ENCODE measurements at regions not wholly inside any gene's neighbourhood (a gene's known extent, or its start where the extent isn't known, plus 50 kb on each side); places are given as distances from the start of the nearest gene placed in this dataset.

GRCh38 chr1:81388435-81388834, 412.3 kb upstream of the ADGRL2 start:
- intact Hi-C loops (cut with DNase I): no loop called here
- ATAC-seq (no peak), DNase-seq (ENCODE audit: low spot score) (no peak)

- DNase-seq (ENCODE audit: low spot score) (no peak), ATAC-seq (no peak)
- intact Hi-C loops (cut with DNase I): no loop called here
Measured at GRCh38 chr1:81387446-81387845, 413.3 kb upstream of the ADGRL2 start.

GRCh38 chr1:81382561-81382960, 418.2 kb upstream of the ADGRL2 start:
- no peak for DNase-seq (ENCODE audit: low spot score)
- ATAC-seq: no peak
- intact Hi-C loops (cut with DNase I): no loop called here

- ATAC-seq: no peak
- intact Hi-C loops (cut with DNase I): no loop called here
- DNase-seq (ENCODE audit: low spot score): no peak
Measured at GRCh38 chr1:81381881-81382280, 418.9 kb upstream of the ADGRL2 start.

- DNase-seq (ENCODE audit: low spot score) (no peak), ATAC-seq (no peak)
- intact Hi-C loops (cut with DNase I): no loop called here
Measured at GRCh38 chr1:81380436-81380835, 420.3 kb upstream of the ADGRL2 start.

GRCh38 chr1:81379430-81379829, 421.3 kb upstream of the ADGRL2 start:
- no peak for DNase-seq (ENCODE audit: low spot score)
- intact Hi-C loops (cut with DNase I): no loop called here
- ATAC-seq: no peak

- ATAC-seq (no peak), DNase-seq (ENCODE audit: low spot score) (no peak)
- intact Hi-C loops (cut with DNase I): no loop called here
Measured at GRCh38 chr1:81377406-81377805, 423.3 kb upstream of the ADGRL2 start.

GRCh38 chr1:81375884-81376548, 424.7 kb upstream of the ADGRL2 start:
- ATAC-seq (no peak), DNase-seq (ENCODE audit: low spot score) (no peak)
- intact Hi-C loops (cut with DNase I): no loop called here

- ATAC-seq (no peak), DNase-seq (ENCODE audit: low spot score) (no peak)
- intact Hi-C loops (cut with DNase I): no loop called here
Measured at GRCh38 chr1:81374481-81374880, 426.3 kb upstream of the ADGRL2 start.

- ATAC-seq (no peak), DNase-seq (ENCODE audit: low spot score) (no peak)
- intact Hi-C loops (cut with DNase I): no loop called here
Measured at GRCh38 chr1:81371864-81372263, 428.9 kb upstream of the ADGRL2 start.

GRCh38 chr1:81369833-81370232, 430.9 kb upstream of the ADGRL2 start:
- ATAC-seq (no peak), DNase-seq (ENCODE audit: low spot score) (no peak)
- intact Hi-C loops (cut with DNase I): no loop called here

GRCh38 chr1:81366173-81366572, 434.6 kb upstream of the ADGRL2 start:
- ATAC-seq (no peak), DNase-seq (ENCODE audit: low spot score) (no peak)
- intact Hi-C loops (cut with DNase I): no loop called here

GRCh38 chr1:81364088-81364487, 436.6 kb upstream of the ADGRL2 start:
- no peak for ATAC-seq
- intact Hi-C loops (cut with DNase I): no loop called here
- DNase-seq (ENCODE audit: low spot score): no peak

GRCh38 chr1:81358151-81358550, 442.6 kb upstream of the ADGRL2 start:
- DNase-seq (ENCODE audit: low spot score) (no peak), ATAC-seq (no peak)
- intact Hi-C loops (cut with DNase I): no loop called here

GRCh38 chr1:81351864-81352263, 448.9 kb upstream of the ADGRL2 start:
- intact Hi-C loops (cut with DNase I): no loop called here
- ATAC-seq (no peak), DNase-seq (ENCODE audit: low spot score) (no peak)

- DNase-seq (ENCODE audit: low spot score) (no peak), ATAC-seq (no peak)
- intact Hi-C loops (cut with DNase I): no loop called here
Measured at GRCh38 chr1:81349194-81349965, 451.4 kb upstream of the ADGRL2 start.

GRCh38 chr1:81345110-81345509, 455.6 kb upstream of the ADGRL2 start:
- DNase-seq (ENCODE audit: low spot score): no peak
- intact Hi-C loops (cut with DNase I): no loop called here
- ATAC-seq: no peak

- no peak for DNase-seq (ENCODE audit: low spot score)
- intact Hi-C loops (cut with DNase I): no loop called here
- ATAC-seq: no peak
Measured at GRCh38 chr1:81340239-81340638, 460.5 kb upstream of the ADGRL2 start.

GRCh38 chr1:81337226-81337625, 463.5 kb upstream of the ADGRL2 start:
- intact Hi-C loops (cut with DNase I): loop anchor here (5.0 kb wide), 1 partner anchor 1515 kb away; no protein-coding TSS in a partner anchor
- ATAC-seq (no peak), DNase-seq (ENCODE audit: low spot score) (no peak)

- intact Hi-C loops (cut with DNase I): loop anchor here (5.0 kb wide), 1 partner anchor 1514 kb away; no protein-coding TSS in a partner anchor
- DNase-seq (ENCODE audit: low spot score) (no peak), ATAC-seq (no peak)
Measured at GRCh38 chr1:81335876-81336275, 464.9 kb upstream of the ADGRL2 start.

- no peak for DNase-seq (ENCODE audit: low spot score)
- no peak for ATAC-seq
- intact Hi-C loops (cut with DNase I): no loop called here
Measured at GRCh38 chr1:81330521-81330920, 470.2 kb upstream of the ADGRL2 start.
